Fibroblast of lung (primary cell): ENCODE measurements at regions not wholly inside any gene's neighbourhood (a gene's known extent, or its start where the extent isn't known, plus 50 kb on each side); places are given as distances from the start of the nearest gene placed in this dataset.
"Not testable (repeated sequence)": the region's sequence is repeated elsewhere in the genome, so short reads cannot be mapped to it uniquely, and the experiment has no call there.

Experiments used
- DNase-seq, 2 donors: peaks; one replicate each; pipeline versions ENCODE4 v3.0.0 to v3.0.0-alpha.2; 2010; ENCODE audit warnings: low read depth in 2 of 2
- H2AFZ ChIP-seq: 2 replicates; pipeline ENCODE4 v1.5.1; 2012; ENCODE audit warnings: low read length, control low read depth, inconsistent platforms
- H3K27ac ChIP-seq: 2 replicates; pipeline ENCODE4 v1.5.1; 2011; ENCODE audit warnings: low read length, control low read depth; ENCODE audit not compliant: insufficient read depth
- H3K27me3 ChIP-seq: 2 replicates; pipeline ENCODE4 v1.5.1; 2011; ENCODE audit warnings: mild to moderate bottlenecking, low read length; ENCODE audit not compliant: control insufficient read depth, insufficient read depth
- H3K36me3 ChIP-seq: 2 replicates; pipeline ENCODE4 v1.5.1; 2011; ENCODE audit warnings: low read length; ENCODE audit not compliant: control insufficient read depth, insufficient read depth
- H3K4me1 ChIP-seq: 2 replicates; pipeline ENCODE4 v1.5.1; 2011; ENCODE audit warnings: low read length; ENCODE audit not compliant: control insufficient read depth, insufficient read depth; ENCODE audit errors: extremely low read depth
- H3K4me2 ChIP-seq: 2 replicates; pipeline ENCODE4 v1.5.1; 2011; ENCODE audit warnings: low read length, control low read depth; ENCODE audit not compliant: insufficient read depth; ENCODE audit errors: extremely low read depth
- H3K4me3 ChIP-seq, 4 experiments: fragments of 200-600 bp in 1 of 4; sonication (generic) in 1 of 4; replicated peaks in 1 of 4; 2 replicates each; pipeline ENCODE4 v1.5.1; 2011 to 2016; ENCODE audit warnings: low read length in 4 of 4, low read depth in 3 of 4, mild to moderate bottlenecking in 3 of 4, control low read depth in 2 of 4, inconsistent platforms in 1 of 4, mixed read lengths in 1 of 4; ENCODE audit not compliant: insufficient read depth in 1 of 4; ENCODE audit errors: control extremely low read depth in 1 of 4
- H3K79me2 ChIP-seq: 2 replicates; pipeline ENCODE4 v1.5.1; 2012; ENCODE audit warnings: mild to moderate bottlenecking, low read length, inconsistent platforms; ENCODE audit not compliant: control insufficient read depth, insufficient read depth
- H3K9ac ChIP-seq: 2 replicates; pipeline ENCODE4 v1.5.1; 2011; ENCODE audit warnings: mild to moderate bottlenecking, low read length, control low read depth; ENCODE audit not compliant: insufficient read depth
- H3K9me3 ChIP-seq: 2 replicates; pipeline ENCODE4 v1.5.1; 2012; ENCODE audit warnings: low read depth, low read length; ENCODE audit not compliant: control insufficient read depth, insufficient read depth
- H4K20me1 ChIP-seq: 2 replicates; pipeline ENCODE4 v1.5.1; 2011; ENCODE audit warnings: low read length; ENCODE audit not compliant: control insufficient read depth, insufficient read depth; ENCODE audit errors: extremely low read depth
- CTCF ChIP-seq, 2 donors: IDR thresholded peaks in 1 of 2; conservative IDR thresholded peaks in 1 of 2; 1 replicate in 1 of 2; 2 replicates in 1 of 2; pipeline ENCODE4 v1.5.1; 2011 to 2012; ENCODE audit warnings: low read length in 2 of 2, control low read depth in 1 of 2, inconsistent platforms in 1 of 2, low read depth in 1 of 2, mild to moderate bottlenecking in 1 of 2
- EZH2 ChIP-seq: IDR thresholded peaks from 2 replicates; pipeline ENCODE4 v1.5.1; 2012; ENCODE audit warnings: low read length, control low read depth, mild to moderate bottlenecking; ENCODE audit errors: missing control alignments

GRCh38 chr5:163898873-163899272 is 393.5 kb downstream of the MAT2B start:
- no peak for TF ChIP-seq EZH2
- TF ChIP-seq CTCF (conservative IDR thresholded peaks at IDR 0.05 in 1 of 2, IDR thresholded peaks at IDR 0.05 in 1 of 2; ENCODE audit: low read depth in 1 of 2, low read length in 2 of 2) = no peak

GRCh38 chr5:163907783-163908182 is 402.4 kb downstream of the MAT2B start:
- not testable (repeated sequence) for H3K4me2 ChIP-seq, H2AFZ ChIP-seq, H3K4me3 ChIP-seq, H3K36me3 ChIP-seq, H3K27me3 ChIP-seq, H3K9ac ChIP-seq, H3K27ac ChIP-seq, H3K9me3 ChIP-seq, H4K20me1 ChIP-seq, H3K79me2 ChIP-seq, H3K4me1 ChIP-seq
- peak in 1 of 2 donors; percentile 32 for DNase-seq

More at GRCh38 chr5:163898873-163899272, 393.5 kb downstream of the MAT2B start:
- H3K4me3 ChIP-seq = no peak overlapping the region
- no peak overlapping the region for H2AFZ ChIP-seq
- H3K79me2 ChIP-seq = no peaks in the 10 kb centered on the region
- peaks cover 2% of the 10 kb centered on the region for H3K4me1 ChIP-seq
- no peaks in the 10 kb centered on the region for H3K36me3 ChIP-seq
- H3K4me2 ChIP-seq = no peak overlapping the region
- DNase-seq = no peak
- H3K9me3 ChIP-seq = no peaks in the 10 kb centered on the region
- H3K27ac ChIP-seq = no peak overlapping the region
- H3K9ac ChIP-seq = no peak overlapping the region
- H4K20me1 ChIP-seq = no peaks in the 10 kb centered on the region
- no peaks in the 10 kb centered on the region for H3K27me3 ChIP-seq

GRCh38 chr5:163908253-163908652 is 402.8 kb downstream of the MAT2B start:
- H4K20me1 ChIP-seq = no peaks in the 10 kb centered on the region
- H3K4me2 ChIP-seq = no peak overlapping the region
- H3K27ac ChIP-seq = no peak overlapping the region
- no peaks in the 10 kb centered on the region for H3K36me3 ChIP-seq
- no peak overlapping the region for H3K4me3 ChIP-seq
- H3K9ac ChIP-seq = no peak overlapping the region
- H3K27me3 ChIP-seq = no peaks in the 10 kb centered on the region
- no peaks in the 10 kb centered on the region for H3K79me2 ChIP-seq
- H3K9me3 ChIP-seq = no peaks in the 10 kb centered on the region
- no peak overlapping the region for H2AFZ ChIP-seq
- TF ChIP-seq CTCF (conservative IDR thresholded peaks at IDR 0.05 in 1 of 2, IDR thresholded peaks at IDR 0.05 in 1 of 2; ENCODE audit: low read depth in 1 of 2, low read length in 2 of 2) (no peak), EZH2 (no peak)
- no peaks in the 10 kb centered on the region for H3K4me1 ChIP-seq
- DNase-seq = no peak
